Glomerular visceral epithelial cell (primary cell): ENCODE measurements at regions not wholly inside any gene's neighbourhood (a gene's known extent, or its start where the extent isn't known, plus 50 kb on each side); places are given as distances from the start of the nearest gene placed in this dataset.

Source experiments
- DNase-seq: peaks from one replicate; pipeline ENCODE4 v3.0.0-alpha.2; 2016; ENCODE audit errors: extremely low spot score

DNA sequence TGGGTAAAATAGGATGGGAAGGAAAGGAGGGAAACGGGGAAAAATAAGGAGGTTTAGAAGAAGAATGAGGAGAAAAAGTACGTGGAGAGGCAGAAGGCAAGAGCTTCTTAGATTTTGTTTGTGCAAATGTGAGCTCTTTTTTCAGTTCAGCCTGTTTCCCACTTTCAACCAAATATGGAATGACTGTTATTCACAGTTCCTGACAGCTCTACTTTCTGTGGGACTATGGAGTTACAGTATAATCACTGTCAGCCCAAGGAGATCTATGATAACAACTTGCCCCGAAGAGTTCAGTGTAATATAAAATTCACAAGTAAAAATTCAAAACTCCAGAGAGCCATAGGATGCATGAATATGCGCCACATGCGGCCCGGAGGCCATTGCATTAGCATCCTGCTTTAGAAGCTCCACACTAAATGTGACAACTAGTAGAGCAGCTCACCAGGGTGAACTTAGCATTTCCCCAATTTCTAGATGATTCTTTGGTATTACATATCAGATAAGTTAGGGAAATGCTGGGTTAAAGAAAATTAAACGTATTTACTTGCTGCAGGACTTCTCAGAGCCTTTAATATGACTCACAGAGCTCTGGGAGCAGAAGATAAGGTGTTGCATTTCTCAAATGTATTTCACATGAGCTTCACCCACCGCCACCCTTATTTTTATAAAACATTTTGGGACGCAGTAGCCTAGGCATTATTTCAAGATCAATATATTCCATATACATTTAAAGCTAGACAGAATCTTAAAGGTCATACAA lies 234.6 kb downstream of the EBLN2 start:
- no peak for DNase-seq

DNA sequence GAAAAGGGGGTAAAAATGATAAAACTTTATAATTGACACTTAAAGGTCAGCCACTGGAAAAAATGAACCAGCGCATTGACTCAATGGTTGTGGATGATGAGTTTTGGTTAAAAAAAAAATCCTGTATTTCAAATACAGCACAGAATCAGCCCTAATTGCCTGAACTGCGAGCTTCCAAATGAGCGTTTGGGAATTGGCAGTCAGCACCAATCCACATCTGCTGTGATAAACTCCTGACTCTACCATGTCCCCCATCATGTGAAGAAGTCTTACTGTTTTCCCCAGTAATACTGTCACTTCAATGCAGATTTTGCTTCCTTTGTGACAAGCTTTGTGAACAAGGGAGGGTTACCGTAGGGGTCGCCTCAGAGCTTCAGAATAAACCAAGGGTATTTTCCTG lies 235.4 kb downstream of the EBLN2 start:
- DNase-seq = no peak

- DNase-seq = no peak
These were observed 237.1 kb downstream of the EBLN2 start for GRCh38 chr3:73298243-73299183.

DNA sequence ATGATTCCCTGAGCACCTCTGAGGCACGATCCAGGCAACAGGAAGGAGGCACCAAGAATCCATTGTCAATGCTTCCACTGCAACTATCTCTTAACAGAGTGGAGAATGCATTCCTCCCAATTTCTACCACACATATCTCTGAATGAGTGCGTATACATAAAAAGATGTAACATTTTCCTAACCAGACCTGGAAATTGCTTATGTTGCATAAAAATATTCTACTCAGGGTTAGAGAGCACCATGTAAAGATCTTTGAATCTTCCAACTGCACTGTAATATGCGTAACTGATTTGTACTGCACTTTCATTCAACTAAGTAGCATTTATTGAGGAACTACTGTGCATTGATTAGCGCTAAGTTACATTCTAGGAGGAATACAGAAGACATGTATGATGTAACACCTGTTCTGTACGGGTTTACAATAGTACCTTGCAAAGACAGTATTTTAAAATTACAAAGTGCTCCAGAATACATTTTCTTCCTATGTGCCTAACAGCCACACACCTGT lies 237.8 kb downstream of the EBLN2 start:
- no peak for DNase-seq

DNA sequence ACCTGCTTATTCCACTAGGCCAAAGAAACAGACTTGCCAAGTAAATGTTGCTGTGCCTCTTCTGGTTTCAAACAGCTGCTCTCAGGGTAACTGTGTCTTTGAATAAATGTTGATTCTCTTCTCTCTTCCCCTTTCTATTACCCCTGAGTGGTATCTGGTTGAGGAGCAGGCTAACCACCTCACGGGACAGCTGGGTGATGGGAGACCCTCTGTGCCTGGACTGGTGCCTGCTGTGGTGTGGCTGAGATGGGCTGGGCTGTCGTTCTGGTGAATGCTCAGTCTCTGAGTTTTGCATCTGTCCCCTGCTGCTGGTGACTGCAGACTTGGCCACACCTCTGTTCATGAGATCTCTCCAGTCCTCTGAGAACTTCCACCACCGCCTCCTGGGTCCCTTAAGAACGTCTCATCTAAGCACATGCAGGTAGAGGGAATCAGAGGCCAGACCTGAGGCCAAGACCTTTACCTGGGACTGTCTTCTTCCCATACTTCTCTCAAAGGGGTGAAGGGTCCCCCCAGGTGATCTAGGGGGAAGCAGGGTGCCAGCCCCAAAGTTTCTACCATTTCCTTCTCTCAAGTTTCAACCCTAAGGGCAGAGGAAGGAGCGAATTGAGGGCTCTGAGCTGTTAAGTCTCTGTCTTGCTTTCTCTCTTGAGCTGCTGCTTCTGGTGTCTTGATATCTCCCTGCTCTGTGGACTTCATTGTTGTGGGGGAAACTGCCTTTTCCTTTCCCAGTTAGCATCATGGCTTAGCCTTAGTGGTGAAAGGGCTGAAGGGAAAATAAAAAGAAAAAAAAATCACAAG lies 252.9 kb downstream of the EBLN2 start:
- no peak for DNase-seq

GRCh38 chr3:73315706-73316105 lies 254.2 kb downstream of the EBLN2 start:
- no peak for DNase-seq

- DNase-seq = no peak
These were observed 257.8 kb downstream of the EBLN2 start for GRCh38 chr3:73319179-73319769.

- DNase-seq = no peak
These were observed 260.0 kb downstream of the EBLN2 start for GRCh38 chr3:73321286-73321999.

DNA sequence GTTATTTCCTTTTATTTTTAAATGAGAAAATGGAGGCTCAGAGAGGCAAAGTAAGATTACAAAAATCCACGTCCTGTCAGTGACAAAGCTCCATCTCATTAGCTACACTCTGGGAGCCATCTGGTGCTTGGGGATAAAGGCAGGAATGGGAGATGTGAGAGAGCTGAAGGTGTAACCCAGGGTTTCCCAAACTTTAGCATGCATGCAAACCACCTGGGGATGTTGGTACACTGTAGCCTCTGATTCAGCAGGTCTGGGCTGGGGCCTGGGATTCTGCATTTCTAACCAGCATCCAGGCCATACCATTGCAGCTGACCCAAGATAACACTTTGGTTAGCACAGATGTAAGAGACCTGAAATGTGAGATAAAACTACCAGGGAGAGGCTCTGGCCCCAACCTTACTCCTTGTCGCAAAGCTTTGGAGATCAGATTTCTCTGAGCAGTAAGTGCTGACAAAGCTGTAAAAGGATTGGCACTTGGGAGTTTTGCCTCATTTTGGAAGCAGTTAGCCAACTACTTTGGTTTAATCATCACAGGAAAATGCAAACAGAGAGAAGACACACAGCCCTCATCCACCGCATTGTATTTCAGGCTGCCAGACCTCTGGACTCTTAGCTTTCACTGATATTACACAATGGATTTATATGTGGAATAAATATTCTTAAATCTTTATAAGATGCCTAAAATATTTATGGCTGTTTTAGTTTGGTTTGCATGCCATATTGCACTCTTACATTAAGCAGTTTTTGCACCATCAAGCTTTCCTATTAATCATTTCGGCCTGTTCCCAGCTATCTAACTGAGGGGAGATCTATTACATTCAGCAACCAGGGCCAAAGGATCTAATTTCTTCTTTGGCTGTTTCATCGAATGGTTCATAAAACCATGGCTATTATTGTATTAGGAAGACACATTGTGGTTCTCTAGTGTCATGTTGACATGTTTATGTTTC lies 263.0 kb downstream of the EBLN2 start:
- DNase-seq = no peak

GRCh38 chr3:73326396-73326795 lies 264.9 kb downstream of the EBLN2 start:
- no peak for DNase-seq

DNA sequence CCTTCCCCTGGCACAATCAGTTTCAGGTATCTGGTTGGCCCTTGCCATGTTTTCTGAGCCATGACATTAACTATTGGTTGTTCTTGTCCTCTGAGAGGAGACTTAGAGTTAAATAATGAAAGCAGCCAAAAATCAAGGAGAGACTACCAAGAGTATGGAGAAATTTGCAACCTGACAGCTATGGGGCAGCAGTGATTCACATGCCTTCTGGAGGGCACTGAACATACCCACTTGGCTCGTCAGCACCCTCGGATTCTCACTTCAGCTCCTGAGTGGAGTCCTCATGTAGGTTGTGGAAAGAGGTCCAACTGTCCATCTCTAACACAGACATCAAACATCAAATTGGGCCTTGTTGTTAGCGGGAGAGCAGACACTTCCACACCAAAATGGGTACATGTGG lies 265.6 kb downstream of the EBLN2 start:
- DNase-seq = no peak
